Endothelial cell of umbilical vein (primary cell): ENCODE measurements at regions not wholly inside any gene's neighbourhood (a gene's known extent, or its start where the extent isn't known, plus 50 kb on each side); places are given as distances from the start of the nearest gene placed in this dataset.

Experiments used
- BruUV-seq: library from RNA; stranded (reverse); fragments of 400-500 nt; replicated peaks from 2 replicates; lab custom pipeline; 2021; lab: Mats Ljungman, UMichigan
- CTCF ChIA-PET: fragments of 300-600, 350-600 bp; sonication (Branson Sonifier 250); formaldehyde crosslinking; loops from one replicate; lab custom pipeline; 2021; ENCODE audit warnings: antibody characterized with exemption, inconsistent platforms; lab: Charles Lee
- POLR2A ChIA-PET: fragments of 300-600, 350-600 bp; sonication (Branson Sonifier 250); formaldehyde crosslinking; loops from one replicate; lab custom pipeline; 2021; ENCODE audit warnings: antibody characterized with exemption, inconsistent platforms; lab: Charles Lee
- DNase-seq: peaks from one replicate; pipeline ENCODE4 v3.0.0-alpha.2; 2011; ENCODE audit warnings: low read depth, low spot score
- FAIRE-seq: peaks from 2 replicates; lab custom pipeline; 2011; peaks lifted over from hg19 to GRCh38; lab: Jason Lieb, UNC
- H2AFZ ChIP-seq: 2 replicates; pipeline ENCODE4 v1.6.0; 2012; ENCODE audit warnings: low read depth, low read length, control low read depth, inconsistent platforms
- H3K27ac ChIP-seq: 2 replicates; pipeline ENCODE4 v1.5.1; 2011; ENCODE audit warnings: low read depth, mild to moderate bottlenecking, control low read depth, low read length, moderate library complexity; ENCODE audit not compliant: insufficient read depth
- H3K27me3 ChIP-seq, 2 experiments: 2 replicates each; pipeline versions ENCODE4 v1.6.0 to v1.6.1; 2011; ENCODE audit warnings: low read length in 2 of 2, mixed read lengths in 1 of 2; ENCODE audit not compliant: control insufficient read depth in 2 of 2, insufficient read depth in 2 of 2
- H3K36me3 ChIP-seq, 2 experiments: 2 replicates in 1 of 2; 3 replicates in 1 of 2; pipeline ENCODE4 v1.5.1; 2011; ENCODE audit warnings: low read length in 2 of 2, mild to moderate bottlenecking in 1 of 2, moderate library complexity in 1 of 2; ENCODE audit not compliant: control insufficient read depth in 2 of 2, insufficient read depth in 2 of 2; ENCODE audit errors: extremely low read depth in 1 of 2
- H3K4me1 ChIP-seq: 3 replicates; pipeline ENCODE4 v1.5.1; 2011; ENCODE audit warnings: mild to moderate bottlenecking, low read length; ENCODE audit not compliant: control insufficient read depth, insufficient read depth; ENCODE audit errors: extremely low read depth
- H3K4me2 ChIP-seq: 2 replicates; pipeline ENCODE4 v1.6.1; 2011; ENCODE audit warnings: low read length, control low read depth, mixed read lengths; ENCODE audit not compliant: insufficient read depth
- H3K4me3 ChIP-seq, 3 experiments: fragments of 200-600 bp in 1 of 3; sonication (generic), shearing (Covaris generic) in 1 of 3; replicated peaks in 1 of 3; 2 replicates each; pipeline ENCODE4 v1.5.1; 2011 to 2016; ENCODE audit warnings: control low read depth in 3 of 3, low read length in 3 of 3, mild to moderate bottlenecking in 2 of 3, inconsistent platforms in 1 of 3, low read depth in 1 of 3, moderate library complexity in 1 of 3; ENCODE audit not compliant: insufficient read depth in 1 of 3
- H3K79me2 ChIP-seq: 2 replicates; pipeline ENCODE4 v1.6.0; 2012; ENCODE audit warnings: low read length, inconsistent platforms; ENCODE audit not compliant: control insufficient read depth, insufficient read depth
- H3K9ac ChIP-seq: replicated peaks from 2 replicates; pipeline ENCODE3; 2011; ENCODE audit warnings: low read length, control low read depth; ENCODE audit not compliant: insufficient read depth; ENCODE audit errors: extremely low read depth
- H3K9me1 ChIP-seq: replicated peaks from 3 replicates; pipeline ENCODE4 v1.6.0; 2011; ENCODE audit warnings: mild to moderate bottlenecking, low read length; ENCODE audit not compliant: control insufficient read depth, insufficient read depth; ENCODE audit errors: extremely low read depth
- H3K9me3 ChIP-seq: replicated peaks from 2 replicates; pipeline ENCODE4 v1.5.1; 2012; ENCODE audit warnings: low read length, inconsistent platforms; ENCODE audit not compliant: control insufficient read depth, insufficient read depth
- H4K20me1 ChIP-seq: replicated peaks from 2 replicates; pipeline ENCODE3; 2011; ENCODE audit warnings: mild to moderate bottlenecking, low read length; ENCODE audit not compliant: control insufficient read depth, insufficient read depth; ENCODE audit errors: extremely low read depth
- CTCF ChIP-seq, 2 donors: IDR thresholded peaks; 1 replicate in 1 of 2; 2 replicates in 1 of 2; pipeline ENCODE4 v1.5.1; 2011; ENCODE audit warnings: low read length in 2 of 2, mild to moderate bottlenecking in 2 of 2, moderate library complexity in 2 of 2, control low read depth in 1 of 2, inconsistent platforms in 1 of 2, low read depth in 1 of 2; ENCODE audit not compliant: insufficient read depth in 1 of 2; ENCODE audit errors: extremely low read depth in 1 of 2
- EZH2 ChIP-seq: IDR thresholded peaks from 2 replicates; pipeline ENCODE4 v1.6.1; 2012; ENCODE audit warnings: borderline replicate concordance, low read depth, mild to moderate bottlenecking, moderate library complexity, low read length, inconsistent platforms; ENCODE audit not compliant: severe bottlenecking
- FOS ChIP-seq: IDR thresholded peaks from 2 replicates; pipeline ENCODE4 v1.6.1; 2011; ENCODE audit warnings: mild to moderate bottlenecking, low read length, moderate library complexity, borderline replicate concordance; ENCODE audit not compliant: insufficient read depth
- GATA2 ChIP-seq: IDR thresholded peaks from 2 replicates; pipeline ENCODE4 v1.7.0; 2011; ENCODE audit warnings: low read depth, mild to moderate bottlenecking, moderate library complexity, mixed read lengths, low read length; ENCODE audit not compliant: insufficient read length, insufficient read depth
- JUN ChIP-seq: IDR thresholded peaks from 2 replicates; pipeline ENCODE4 v1.6.1; 2011; ENCODE audit warnings: borderline replicate concordance, low read depth; ENCODE audit not compliant: insufficient read length, insufficient read depth
- MAX ChIP-seq: IDR thresholded peaks from 2 replicates; pipeline ENCODE4 v1.6.1; 2011; ENCODE audit not compliant: insufficient read depth, insufficient read length
- MYC ChIP-seq: IDR thresholded peaks from one replicate; pipeline ENCODE4 v1.6.1; 2011; ENCODE audit warnings: mild to moderate bottlenecking, low read depth, low read length
- POLR2A ChIP-seq: IDR thresholded peaks from 2 replicates; pipeline ENCODE4 v1.6.1; 2012; ENCODE audit warnings: low read depth, mild to moderate bottlenecking, control low read depth, low read length
- POLR2AphosphoS5 ChIP-seq: IDR thresholded peaks from 2 replicates; pipeline ENCODE4 v1.6.1; 2012; ENCODE audit warnings: low read depth, mild to moderate bottlenecking, control low read depth, low read length, moderate library complexity; ENCODE audit not compliant: insufficient read depth
- dilution Hi-C: fragments of 300-500 bp; cut with MboI; formaldehyde crosslinking; loops from one replicate; pipeline ENCODE4 v1.15.0; 2019; ENCODE audit warnings: low sequenced_read_pairs; ENCODE audit not compliant: extremely low pct_ligation_motif_present
- intact Hi-C: fragments of 100-400 bp; cut with micrococcal nuclease; formaldehyde crosslinking; loops from one replicate; pipeline ENCODE4 v1.10.0; 2022

GRCh38 chr2:2832657-2833056 is 501.6 kb upstream of the MYT1L start:
- H3K4me1 ChIP-seq: no peaks in the 10 kb centered on the region
- no peaks in the 10 kb centered on the region for H3K36me3 ChIP-seq
- ChIA-PET CTCF (no interaction called here), POLR2A (no interaction called here)
- no peak overlapping the region for H3K27ac ChIP-seq
- dilution Hi-C loops: no loop called here
- H3K9ac ChIP-seq: no peak overlapping the region
- intact Hi-C loops: no loop called here
- H3K27me3 ChIP-seq: no peaks in the 10 kb centered on the region
- H2AFZ ChIP-seq: no peak overlapping the region
- H3K4me3 ChIP-seq: no peak overlapping the region
- DNase-seq: no peak
- no TSS peak for BruUV-seq
- no peaks in the 10 kb centered on the region for H4K20me1 ChIP-seq
- no peaks in the 10 kb centered on the region for H3K9me1 ChIP-seq
- TF ChIP-seq FOS (no peak), CTCF (IDR thresholded peaks at IDR 0.05; ENCODE audit: extremely low read depth in 1 of 2, insufficient read depth in 1 of 2, low read depth in 1 of 2, low read length in 2 of 2) (no peak), GATA2 (no peak), POLR2AphosphoS5 (no peak), MAX (no peak), JUN (no peak), MYC (no peak), EZH2 (no peak), POLR2A (no peak)
- peaks cover 3% of the 10 kb centered on the region for H3K9me3 ChIP-seq
- FAIRE-seq: no peak
- H3K79me2 ChIP-seq: no peaks in the 10 kb centered on the region
- no peak overlapping the region for H3K4me2 ChIP-seq
